ENCODE measurements at regions not wholly inside any gene's neighbourhood (a gene's known extent, or its start where the extent isn't known, plus 50 kb on each side); places are given as distances from the start of the nearest gene placed in this dataset.

- no peak overlapping the region for H3K4me3 ChIP-seq (ENCODE audit: control insufficient read depth in 2 of 3, extremely low read depth in 1 of 3, insufficient read depth in 2 of 3, low read depth in 1 of 3, low read length in 3 of 3)
- H3K4me1 ChIP-seq (ENCODE audit: control insufficient read depth, extremely low read depth, insufficient read depth, low read length) = no peaks in the 10 kb centered on the region
- DNase-seq (ENCODE audit: low read depth, low spot score) = no peak
- dilution Hi-C loops (cut with MboI; ENCODE audit: extremely low pct_ligation_motif_present, low sequenced_read_pairs) = no loop called here
- no peaks in the 10 kb centered on the region for H3K9me1 ChIP-seq (ENCODE audit: control insufficient read depth, extremely low read depth, insufficient read depth, low read length)
- no peak for TF ChIP-seq CTCF (optimal IDR thresholded peaks at IDR 0.05 in 1 of 3, IDR thresholded peaks at IDR 0.05 in 1 of 3, conservative IDR thresholded peaks at IDR 0.05 in 1 of 3; ENCODE audit: extremely low read depth in 1 of 3, insufficient read depth in 2 of 3, low read length in 3 of 3)
- no peak for TF ChIP-seq EZH2 (IDR thresholded peaks at IDR 0.05; ENCODE audit: low read length)
- no peaks in the 10 kb centered on the region for H3K9me3 ChIP-seq (ENCODE audit: control insufficient read depth, low read depth, low read length)
- H3K27ac ChIP-seq (ENCODE audit: control insufficient read depth, insufficient read depth, low read length) = no peak overlapping the region
- no peaks in the 10 kb centered on the region for H3K27me3 ChIP-seq (ENCODE audit: control insufficient read depth, extremely low read depth, insufficient read depth, low read length)
- no peak overlapping the region for H3K9ac ChIP-seq (ENCODE audit: control insufficient read depth, extremely low read depth, insufficient read depth, low read length)
- H4K20me1 ChIP-seq (ENCODE audit: control insufficient read depth, extremely low read depth, insufficient read depth, low read length) = no peaks in the 10 kb centered on the region
- H3K4me2 ChIP-seq (ENCODE audit: control insufficient read depth, extremely low read depth, insufficient read depth, low read depth, low read length) = no peak overlapping the region
- H3K36me3 ChIP-seq (ENCODE audit: control insufficient read depth in 2 of 2, extremely low read depth in 1 of 2, insufficient read depth in 2 of 2, low read length in 2 of 2) = no peaks in the 10 kb centered on the region
- H2AFZ ChIP-seq (ENCODE audit: control insufficient read depth, low read length) = no peak overlapping the region
- FAIRE-seq = no peak
- no peaks in the 10 kb centered on the region for H3K79me2 ChIP-seq (ENCODE audit: control insufficient read depth, insufficient read depth, low read length)
Observed at GRCh38 chr4:52173470-52174045, 122.5 kb downstream of the SPATA18 start.

- dilution Hi-C loops (cut with MboI; ENCODE audit: extremely low pct_ligation_motif_present, low sequenced_read_pairs) = no loop called here
- H2AFZ ChIP-seq (ENCODE audit: control insufficient read depth, low read length) = no peak overlapping the region
- no peak overlapping the region for H3K4me2 ChIP-seq (ENCODE audit: control insufficient read depth, extremely low read depth, insufficient read depth, low read depth, low read length)
- no peaks in the 10 kb centered on the region for H3K4me1 ChIP-seq (ENCODE audit: control insufficient read depth, extremely low read depth, insufficient read depth, low read length)
- H3K9me1 ChIP-seq (ENCODE audit: control insufficient read depth, extremely low read depth, insufficient read depth, low read length) = no peaks in the 10 kb centered on the region
- no peak overlapping the region for H3K9ac ChIP-seq (ENCODE audit: control insufficient read depth, extremely low read depth, insufficient read depth, low read length)
- H4K20me1 ChIP-seq (ENCODE audit: control insufficient read depth, extremely low read depth, insufficient read depth, low read length) = no peaks in the 10 kb centered on the region
- H3K27me3 ChIP-seq (ENCODE audit: control insufficient read depth, extremely low read depth, insufficient read depth, low read length) = no peaks in the 10 kb centered on the region
- no peaks in the 10 kb centered on the region for H3K79me2 ChIP-seq (ENCODE audit: control insufficient read depth, insufficient read depth, low read length)
- TF ChIP-seq CTCF (optimal IDR thresholded peaks at IDR 0.05 in 1 of 3, IDR thresholded peaks at IDR 0.05 in 1 of 3, conservative IDR thresholded peaks at IDR 0.05 in 1 of 3; ENCODE audit: extremely low read depth in 1 of 3, insufficient read depth in 2 of 3, low read length in 3 of 3) (no peak), EZH2 (IDR thresholded peaks at IDR 0.05; ENCODE audit: low read length) (no peak)
- DNase-seq (ENCODE audit: low read depth, low spot score) (no peak), FAIRE-seq (no peak)
- H3K9me3 ChIP-seq (ENCODE audit: control insufficient read depth, low read depth, low read length) = no peaks in the 10 kb centered on the region
- H3K27ac ChIP-seq (ENCODE audit: control insufficient read depth, insufficient read depth, low read length) = no peak overlapping the region
- H3K36me3 ChIP-seq (ENCODE audit: control insufficient read depth in 2 of 2, extremely low read depth in 1 of 2, insufficient read depth in 2 of 2, low read length in 2 of 2) = no peaks in the 10 kb centered on the region
- no peak overlapping the region for H3K4me3 ChIP-seq (ENCODE audit: control insufficient read depth in 2 of 3, extremely low read depth in 1 of 3, insufficient read depth in 2 of 3, low read depth in 1 of 3, low read length in 3 of 3)
Observed at GRCh38 chr4:52187603-52188002, 136.5 kb downstream of the SPATA18 start.
